ENCODE measurements at regions not wholly inside any gene's neighbourhood (a gene's known extent, or its start where the extent isn't known, plus 50 kb on each side); places are given as distances from the start of the nearest gene placed in this dataset.

GRCh38 chr11:97909614-97910399 is 1110.9 kb upstream of the CNTN5 start:
- TF ChIP-seq EZH2 (IDR thresholded peaks at IDR 0.05; ENCODE audit: low read length) (no peak), CTCF (optimal IDR thresholded peaks at IDR 0.05 in 1 of 3, IDR thresholded peaks at IDR 0.05 in 1 of 3, conservative IDR thresholded peaks at IDR 0.05 in 1 of 3; ENCODE audit: extremely low read depth in 1 of 3, insufficient read depth in 2 of 3, low read length in 3 of 3) (no peak)
